Endothelial cell of umbilical vein (primary cell): ENCODE measurements at regions not wholly inside any gene's neighbourhood (a gene's known extent, or its start where the extent isn't known, plus 50 kb on each side); places are given as distances from the start of the nearest gene placed in this dataset.

Source experiments
- CTCF ChIP-seq, 2 donors: IDR thresholded peaks; 1 replicate in 1 of 2; 2 replicates in 1 of 2; pipeline ENCODE4 v1.5.1; 2011; ENCODE audit warnings: low read length in 2 of 2, mild to moderate bottlenecking in 2 of 2, moderate library complexity in 2 of 2, control low read depth in 1 of 2, inconsistent platforms in 1 of 2, low read depth in 1 of 2; ENCODE audit not compliant: insufficient read depth in 1 of 2; ENCODE audit errors: extremely low read depth in 1 of 2
- EZH2 ChIP-seq: IDR thresholded peaks from 2 replicates; pipeline ENCODE4 v1.6.1; 2012; ENCODE audit warnings: borderline replicate concordance, low read depth, mild to moderate bottlenecking, moderate library complexity, low read length, inconsistent platforms; ENCODE audit not compliant: severe bottlenecking
- MAX ChIP-seq: IDR thresholded peaks from 2 replicates; pipeline ENCODE4 v1.6.1; 2011; ENCODE audit not compliant: insufficient read depth, insufficient read length
- MYC ChIP-seq: IDR thresholded peaks from one replicate; pipeline ENCODE4 v1.6.1; 2011; ENCODE audit warnings: mild to moderate bottlenecking, low read depth, low read length
- POLR2A ChIP-seq: IDR thresholded peaks from 2 replicates; pipeline ENCODE4 v1.6.1; 2012; ENCODE audit warnings: low read depth, mild to moderate bottlenecking, control low read depth, low read length
- POLR2AphosphoS5 ChIP-seq: IDR thresholded peaks from 2 replicates; pipeline ENCODE4 v1.6.1; 2012; ENCODE audit warnings: low read depth, mild to moderate bottlenecking, control low read depth, low read length, moderate library complexity; ENCODE audit not compliant: insufficient read depth

GRCh38 chr21:15444118-15444960 is 285.4 kb upstream of the USP25 start:
- TF ChIP-seq POLR2A (no peak), EZH2 (no peak), CTCF (IDR thresholded peaks at IDR 0.05; ENCODE audit: extremely low read depth in 1 of 2, insufficient read depth in 1 of 2, low read depth in 1 of 2, low read length in 2 of 2) (no peak), MAX (no peak), MYC (no peak), POLR2AphosphoS5 (no peak)
